ENCODE measurements at regions not wholly inside any gene's neighbourhood (a gene's known extent, or its start where the extent isn't known, plus 50 kb on each side); places are given as distances from the start of the nearest gene placed in this dataset.
"Not testable (repeated sequence)": the region's sequence is repeated elsewhere in the genome, so short reads cannot be mapped to it uniquely, and the experiment has no call there.

DNA sequence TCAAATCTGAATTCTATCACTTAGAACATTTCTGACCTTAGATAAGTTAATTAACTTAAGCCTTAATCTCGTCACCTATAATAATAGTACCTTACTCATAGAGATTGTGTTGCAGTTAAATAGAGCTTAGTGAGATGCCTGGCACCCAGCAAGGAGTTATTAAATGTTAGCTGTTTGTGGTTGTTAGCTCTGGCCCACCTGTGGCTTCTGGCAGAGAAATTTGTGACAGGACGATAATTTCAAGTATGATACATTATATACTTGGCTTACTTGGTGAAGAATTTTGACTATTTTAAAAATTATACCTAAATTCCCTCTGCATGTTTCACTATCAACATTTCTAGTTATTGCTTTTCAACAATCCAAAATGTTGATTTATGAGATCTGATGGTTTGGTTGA, 102.9 kb upstream of the CEP162 start:
- intact Hi-C loops (cut with micrococcal nuclease) = no loop called here
- H3K27ac Mint-ChIP-seq = no peak overlapping the region
- no peaks in the 10 kb centered on the region for H3K36me3 Mint-ChIP-seq (ENCODE audit: low read depth)
- no peaks in the 10 kb centered on the region for H3K9me3 Mint-ChIP-seq
- no peak overlapping the region for H3K4me3 Mint-ChIP-seq
- H3K4me1 Mint-ChIP-seq (ENCODE audit: low read depth) = no peaks in the 10 kb centered on the region
- DNase-seq (ENCODE audit: low spot score) = no peak
- no peaks in the 10 kb centered on the region for H3K27me3 Mint-ChIP-seq (ENCODE audit: insufficient read depth)

DNA sequence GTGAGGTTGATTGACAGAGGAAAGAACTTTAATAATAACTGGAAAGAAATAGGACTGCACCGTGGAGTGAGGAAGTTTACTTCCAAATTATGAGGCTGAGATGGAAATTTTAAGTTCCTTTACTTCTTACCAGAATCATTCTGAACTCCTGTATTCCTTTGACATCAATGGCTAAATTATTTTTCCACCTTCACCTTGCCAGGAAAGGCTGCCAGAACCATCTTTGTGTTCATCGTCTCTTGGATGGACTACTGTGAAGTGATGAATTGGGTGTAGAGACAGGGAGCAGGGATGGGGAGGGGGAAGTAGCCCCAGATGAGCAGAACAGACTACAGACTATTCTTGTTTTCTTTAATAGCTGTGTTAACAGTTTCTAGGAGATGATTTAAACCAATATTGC, 102.1 kb upstream of the CEP162 start:
- Mint-ChIP-seq H3K27me3 (ENCODE audit: insufficient read depth) (no peaks in the 10 kb centered on the region), H3K9me3 (no peaks in the 10 kb centered on the region), H3K4me1 (ENCODE audit: low read depth) (no peaks in the 10 kb centered on the region), H3K36me3 (ENCODE audit: low read depth) (no peaks in the 10 kb centered on the region), H3K4me3 (no peak overlapping the region), H3K27ac (no peak overlapping the region)
- intact Hi-C loops (cut with micrococcal nuclease) = no loop called here
- no peak for DNase-seq (ENCODE audit: low spot score)

DNA sequence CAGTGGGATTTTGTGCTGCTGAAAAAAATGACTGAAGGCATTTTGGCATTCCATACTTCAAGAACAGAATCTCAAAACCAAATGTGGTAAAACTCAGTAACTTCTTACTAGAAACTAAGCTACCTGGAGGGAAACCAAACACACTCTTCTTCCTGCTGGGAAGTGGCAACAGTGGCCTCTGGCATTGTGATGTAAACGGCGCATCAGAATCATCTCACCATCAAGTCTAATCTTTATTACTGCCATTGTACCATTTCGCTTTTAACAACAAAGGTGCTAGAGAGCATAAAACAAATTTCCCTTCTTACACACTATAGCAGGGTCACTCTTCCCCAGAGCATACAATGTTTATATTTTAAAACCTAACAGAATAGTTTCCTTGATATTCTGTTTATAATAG, 101.6 kb upstream of the CEP162 start:
- H3K36me3 Mint-ChIP-seq (ENCODE audit: low read depth) = no peaks in the 10 kb centered on the region
- no peak overlapping the region for H3K4me3 Mint-ChIP-seq
- H3K9me3 Mint-ChIP-seq = no peaks in the 10 kb centered on the region
- H3K4me1 Mint-ChIP-seq (ENCODE audit: low read depth) = no peaks in the 10 kb centered on the region
- intact Hi-C loops (cut with micrococcal nuclease) = no loop called here
- H3K27me3 Mint-ChIP-seq (ENCODE audit: insufficient read depth) = no peaks in the 10 kb centered on the region
- H3K27ac Mint-ChIP-seq = no peak overlapping the region
- no peak for DNase-seq (ENCODE audit: low spot score)

DNA sequence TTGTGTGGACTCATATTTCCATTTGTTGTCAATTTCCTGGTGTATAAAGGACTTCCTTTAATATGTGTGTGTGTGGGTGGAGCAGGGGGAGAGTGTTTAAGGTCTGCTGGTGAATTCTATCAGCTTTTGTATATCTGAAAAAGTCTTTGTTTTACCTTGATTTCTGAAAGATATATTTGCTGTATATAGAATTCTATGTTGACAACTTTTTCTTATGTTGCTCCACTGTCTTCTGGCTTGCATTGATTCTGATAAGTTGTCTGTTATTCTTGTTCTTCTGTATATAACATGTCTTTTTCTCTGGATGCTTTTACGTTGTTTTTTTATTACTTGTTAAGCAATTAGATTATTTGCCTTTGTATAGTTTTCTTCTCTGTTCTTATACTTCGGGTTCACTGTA, 90.0 kb upstream of the CEP162 start:
- peaks cover 3% of the 10 kb centered on the region for H3K9me3 Mint-ChIP-seq
- no peak overlapping the region for H3K27ac Mint-ChIP-seq
- no peak for DNase-seq (ENCODE audit: low spot score)
- no peaks in the 10 kb centered on the region for H3K4me1 Mint-ChIP-seq (ENCODE audit: low read depth)
- intact Hi-C loops (cut with micrococcal nuclease) = no loop called here
- no peak overlapping the region for H3K4me3 Mint-ChIP-seq
- H3K36me3 Mint-ChIP-seq (ENCODE audit: low read depth) = no peaks in the 10 kb centered on the region
- H3K27me3 Mint-ChIP-seq (ENCODE audit: insufficient read depth) = no peaks in the 10 kb centered on the region

DNA sequence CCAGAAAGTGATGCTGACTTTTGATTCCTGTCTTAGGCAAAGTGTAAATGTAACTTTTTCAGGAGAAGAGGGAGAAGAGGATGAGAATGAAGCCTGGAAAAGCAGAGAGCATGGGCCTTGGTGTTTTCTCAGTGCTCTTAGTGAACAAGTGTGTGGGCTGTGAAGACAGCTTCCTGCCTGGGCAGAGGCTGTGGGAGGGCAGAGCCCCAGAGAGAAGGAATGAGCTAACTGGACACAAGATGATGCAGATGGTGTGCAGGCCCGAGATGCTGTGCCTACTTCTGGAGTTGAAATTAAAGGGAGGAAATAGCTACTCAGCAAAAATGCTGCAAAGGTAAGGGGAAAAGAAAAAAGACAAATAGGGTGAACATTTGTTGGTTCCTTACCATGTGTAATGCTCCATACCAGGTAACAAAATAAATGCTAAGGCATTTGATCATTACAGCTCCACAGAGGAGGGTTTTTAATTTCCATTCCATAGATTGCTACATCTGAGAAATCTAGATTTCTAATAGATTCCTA, 87.0 kb upstream of the CEP162 start:
- H3K4me3 Mint-ChIP-seq = no peak overlapping the region
- no peaks in the 10 kb centered on the region for H3K27me3 Mint-ChIP-seq (ENCODE audit: insufficient read depth)
- DNase-seq (ENCODE audit: low spot score) = no peak
- H3K9me3 Mint-ChIP-seq = peaks cover 3% of the 10 kb centered on the region
- H3K4me1 Mint-ChIP-seq (ENCODE audit: low read depth) = no peaks in the 10 kb centered on the region
- intact Hi-C loops (cut with micrococcal nuclease) = no loop called here
- H3K36me3 Mint-ChIP-seq (ENCODE audit: low read depth) = no peaks in the 10 kb centered on the region
- no peak overlapping the region for H3K27ac Mint-ChIP-seq

DNA sequence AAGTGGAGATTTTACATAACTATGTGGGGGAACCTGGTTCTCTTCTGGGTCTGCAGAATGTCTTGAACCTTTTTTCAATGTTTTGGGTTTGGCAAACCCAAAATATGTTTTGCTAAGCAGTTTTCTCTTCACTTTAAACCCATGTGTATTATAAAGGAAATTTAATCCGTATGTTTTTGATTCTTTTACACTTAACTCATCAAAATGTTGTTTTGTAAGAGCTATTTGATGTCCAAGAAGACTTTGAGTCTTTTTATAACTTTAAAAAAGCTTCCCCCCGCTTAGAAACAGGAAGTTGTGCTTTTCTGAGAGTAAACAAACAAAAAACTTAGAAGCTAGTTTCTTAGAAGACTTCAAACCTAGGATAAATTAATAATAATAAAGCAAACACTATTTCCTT, 81.9 kb upstream of the CEP162 start:
- intact Hi-C loops (cut with micrococcal nuclease) = no loop called here
- H3K27me3 Mint-ChIP-seq (ENCODE audit: insufficient read depth) = no peaks in the 10 kb centered on the region
- no peaks in the 10 kb centered on the region for H3K9me3 Mint-ChIP-seq
- no peaks in the 10 kb centered on the region for H3K4me1 Mint-ChIP-seq (ENCODE audit: low read depth)
- H3K4me3 Mint-ChIP-seq = no peak overlapping the region
- no peak for DNase-seq (ENCODE audit: low spot score)
- H3K27ac Mint-ChIP-seq = no peak overlapping the region
- no peaks in the 10 kb centered on the region for H3K36me3 Mint-ChIP-seq (ENCODE audit: low read depth)

- H3K4me3 Mint-ChIP-seq = no peak overlapping the region
- H3K4me1 Mint-ChIP-seq (ENCODE audit: low read depth) = no peaks in the 10 kb centered on the region
- DNase-seq (ENCODE audit: low spot score) = no peak
- no peaks in the 10 kb centered on the region for H3K9me3 Mint-ChIP-seq
- no peaks in the 10 kb centered on the region for H3K36me3 Mint-ChIP-seq (ENCODE audit: low read depth)
- no peak overlapping the region for H3K27ac Mint-ChIP-seq
- intact Hi-C loops (cut with micrococcal nuclease) = no loop called here
- H3K27me3 Mint-ChIP-seq (ENCODE audit: insufficient read depth) = no peaks in the 10 kb centered on the region
These were observed 77.4 kb upstream of the CEP162 start for GRCh38 chr6:84304881-84305280.

GRCh38 chr6:84291033-84291432, 63.6 kb upstream of the CEP162 start:
- H3K27ac Mint-ChIP-seq; H3K27me3 Mint-ChIP-seq (ENCODE audit: insufficient read depth); intact Hi-C loops (cut with micrococcal nuclease); DNase-seq (ENCODE audit: low spot score); H3K4me3 Mint-ChIP-seq; H3K36me3 Mint-ChIP-seq (ENCODE audit: low read depth); H3K4me1 Mint-ChIP-seq (ENCODE audit: low read depth): not testable (repeated sequence)
- peaks cover 35% of the 10 kb centered on the region for H3K9me3 Mint-ChIP-seq

GRCh38 chr6:84284428-84285049, 57.1 kb upstream of the CEP162 start:
- intact Hi-C loops (cut with micrococcal nuclease) = no loop called here
- DNase-seq (ENCODE audit: low spot score) = no peak
- Mint-ChIP-seq H3K4me1 (ENCODE audit: low read depth) (no peaks in the 10 kb centered on the region), H3K4me3 (no peak overlapping the region), H3K27ac (no peak overlapping the region), H3K9me3 (peaks cover 9% of the 10 kb centered on the region), H3K36me3 (ENCODE audit: low read depth) (no peaks in the 10 kb centered on the region), H3K27me3 (ENCODE audit: insufficient read depth) (no peaks in the 10 kb centered on the region)

- H3K9me3 Mint-ChIP-seq = no peaks in the 10 kb centered on the region
- intact Hi-C loops (cut with micrococcal nuclease) = no loop called here
These were observed 55.1 kb upstream of the CEP162 start for GRCh38 chr6:84282550-84282949.

DNA sequence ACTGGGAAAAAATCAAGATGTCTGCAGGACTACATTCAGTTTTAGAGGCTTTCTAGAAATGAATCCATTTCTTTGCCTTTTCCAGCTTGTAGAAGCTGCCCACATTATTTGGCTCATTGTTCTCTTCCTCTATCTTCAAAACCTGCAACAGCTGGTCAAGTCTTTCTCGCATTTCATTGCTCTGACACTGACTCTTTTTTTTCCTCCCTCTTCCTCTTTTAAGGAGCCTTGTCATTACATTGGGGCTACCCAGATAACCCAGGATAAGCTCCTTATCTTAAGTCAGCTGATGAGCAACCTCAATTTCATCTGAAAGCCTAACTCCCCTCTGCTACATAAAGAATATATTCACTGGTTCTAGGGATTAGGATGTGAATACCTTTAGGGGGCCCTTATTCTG, 53.2 kb upstream of the CEP162 start:
- Mint-ChIP-seq H3K36me3 (ENCODE audit: low read depth) (no peaks in the 10 kb centered on the region), H3K27me3 (ENCODE audit: insufficient read depth) (no peaks in the 10 kb centered on the region), H3K4me1 (ENCODE audit: low read depth) (no peaks in the 10 kb centered on the region), H3K4me3 (no peak overlapping the region), H3K27ac (no peak overlapping the region), H3K9me3 (no peaks in the 10 kb centered on the region)
- DNase-seq (ENCODE audit: low spot score) = no peak
- intact Hi-C loops (cut with micrococcal nuclease) = no loop called here

More at GRCh38 chr6:84282550-84282949, 55.1 kb upstream of the CEP162 start:
- H3K4me1 Mint-ChIP-seq (ENCODE audit: low read depth) = no peaks in the 10 kb centered on the region
- H3K27me3 Mint-ChIP-seq (ENCODE audit: insufficient read depth) = no peaks in the 10 kb centered on the region
- DNase-seq (ENCODE audit: low spot score) = no peak
- no peak overlapping the region for H3K27ac Mint-ChIP-seq
- no peak overlapping the region for H3K4me3 Mint-ChIP-seq
- H3K36me3 Mint-ChIP-seq (ENCODE audit: low read depth) = no peaks in the 10 kb centered on the region

GRCh38 chr6:84280030-84280429, 52.6 kb upstream of the CEP162 start:
- intact Hi-C loops (cut with micrococcal nuclease) = no loop called here
- Mint-ChIP-seq H3K36me3 (ENCODE audit: low read depth) (no peaks in the 10 kb centered on the region), H3K4me3 (no peak overlapping the region), H3K4me1 (ENCODE audit: low read depth) (no peaks in the 10 kb centered on the region), H3K27me3 (ENCODE audit: insufficient read depth) (no peaks in the 10 kb centered on the region), H3K27ac (no peak overlapping the region), H3K9me3 (no peaks in the 10 kb centered on the region)
- DNase-seq (ENCODE audit: low spot score) = no peak

GRCh38 chr6:84278321-84278998, 51.0 kb upstream of the CEP162 start:
- intact Hi-C loops (cut with micrococcal nuclease) = no loop called here
- Mint-ChIP-seq H3K27ac (no peak overlapping the region), H3K36me3 (ENCODE audit: low read depth) (no peaks in the 10 kb centered on the region), H3K9me3 (no peaks in the 10 kb centered on the region), H3K27me3 (ENCODE audit: insufficient read depth) (no peaks in the 10 kb centered on the region), H3K4me1 (ENCODE audit: low read depth) (no peaks in the 10 kb centered on the region), H3K4me3 (no peak overlapping the region)
- DNase-seq (ENCODE audit: low spot score) = no peak
